ENCODE measurements at regions not wholly inside any gene's neighbourhood (a gene's known extent, or its start where the extent isn't known, plus 50 kb on each side); places are given as distances from the start of the nearest gene placed in this dataset.

DNA sequence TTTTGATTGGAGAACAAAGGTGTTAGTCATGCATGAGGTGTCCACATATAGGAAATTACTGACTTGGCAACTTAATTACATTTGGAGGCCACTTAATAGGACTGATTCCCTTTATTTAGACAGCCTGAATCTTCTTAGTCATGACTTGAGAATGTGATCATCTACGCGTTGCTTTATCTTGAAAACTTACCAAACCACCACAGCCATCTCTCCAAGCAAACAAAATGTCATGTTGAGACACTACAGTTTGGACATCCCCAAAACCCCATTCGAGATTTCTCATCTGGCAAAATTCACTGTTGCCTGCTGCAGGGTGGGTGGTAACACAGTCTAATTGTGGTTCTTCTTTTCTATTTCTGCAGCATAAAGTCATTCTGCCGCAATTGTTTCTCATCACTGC is 176.5 kb upstream of the CDH5 start:
- Histone ChIP-seq H3K79me1 (ENCODE audit: low read depth, low read length) (no peaks in the 10 kb centered on the region), H3K18ac (ENCODE audit: extremely low read depth, low read length) (no peak overlapping the region), H3K23ac (ENCODE audit: insufficient read length) (no peak overlapping the region), H3K4me3 (ENCODE audit: extremely low read depth in 1 of 4, insufficient read depth in 2 of 4, low read depth in 3 of 4, low read length in 4 of 4) (no peak overlapping the region), H3K14ac (ENCODE audit: insufficient read length) (no peak overlapping the region), H2BK15ac (ENCODE audit: low read length) (no peak overlapping the region), H2BK120ac (replicated peaks; ENCODE audit: low read depth, low read length) (no peak overlapping the region), H4K91ac (replicated peaks; ENCODE audit: insufficient read length, low read length) (no peak overlapping the region), H2BK12ac (ENCODE audit: low read depth, low read length) (no peak overlapping the region), H3K4me2 (ENCODE audit: insufficient read depth in 1 of 2, low read depth in 2 of 2, low read length in 2 of 2) (no peak overlapping the region), H3K4me1 (replicated peaks in 1 of 4; ENCODE audit: control insufficient read depth in 3 of 4, insufficient read depth in 4 of 4, low read length in 3 of 4) (peaks cover 0 to 3% (median 0%) of the 10 kb centered on the region in 4 experiments; a peak in 1 of 7 replicates), H2BK20ac (ENCODE audit: low read length) (no peak overlapping the region), H4K8ac (ENCODE audit: extremely low read depth, insufficient read depth, low read length) (no peak overlapping the region), H3K56ac (replicated peaks; ENCODE audit: insufficient read length, low read depth, low read length) (no peak overlapping the region), H4K20me1 (replicated peaks in 1 of 2; ENCODE audit: control insufficient read depth in 1 of 2, insufficient read depth in 2 of 2, low read length in 2 of 2) (no peaks in the 10 kb centered on the region), H3K23me2 (ENCODE audit: low read depth, low read length) (no peaks in the 10 kb centered on the region), H2BK5ac (ENCODE audit: low read depth, low read length) (no peak overlapping the region), H2AK5ac (ENCODE audit: low read depth, low read length) (no peak overlapping the region), H2AFZ (ENCODE audit: low read length) (no peak overlapping the region), H3K27me3 (replicated peaks in 1 of 4; ENCODE audit: control insufficient read depth in 3 of 4, extremely low read depth in 1 of 4, insufficient read depth in 3 of 4, low read length in 3 of 4) (no peaks in the 10 kb centered on the region), H3K36me3 (ENCODE audit: control insufficient read depth in 2 of 4, insufficient read depth in 4 of 4, low read length in 3 of 4) (no peaks in the 10 kb centered on the region), H3K9me3 (ENCODE audit: insufficient read depth in 2 of 2, low read depth in 1 of 2, low read length in 1 of 2) (0 out of 4 replicates have a peak, but pooled peaks cover 0 to 5% of the 10 kb centered on the region in 2 experiments), H3K79me2 (ENCODE audit: control insufficient read depth in 1 of 2, insufficient read depth in 2 of 2, low read length in 2 of 2) (no peaks in the 10 kb centered on the region), H3K9ac (replicated peaks in 1 of 4; ENCODE audit: extremely low read depth in 1 of 4, low read depth in 3 of 4, low read length in 3 of 4) (no peak overlapping the region), H3K4ac (replicated peaks; ENCODE audit: insufficient read length, low read depth, low read length) (no peak overlapping the region), H3K27ac (ENCODE audit: low read depth, low read length) (no peak overlapping the region), H4K5ac (ENCODE audit: insufficient read length, low read depth, low read length) (no peak overlapping the region)
- WGBS, 2 experiments (ENCODE audit: extremely low coverage in 1 of 2, insufficient coverage in 1 of 2, insufficient read length in 1 of 2, insufficient replicate concordance in 2 of 2, low coverage in 1 of 2, low lambda C conversion rate in 2 of 2, missing lambda C conversion rate in 1 of 2) = 97% methylated on average over 4 of the region's 4 CpGs; no CpG with 5 or more reads in 1 of the 2 experiments
- ChIA-PET CTCF (ENCODE audit: partially characterized antibody) (no interaction called here), POLR2A (ENCODE audit: partially characterized antibody) (no interaction called here)
- FAIRE-seq (no peak), DNase-seq (ENCODE audit: low read depth in 1 of 2, low spot score in 2 of 2) (no peak)
- TF ChIP-seq CBX5 (IDR thresholded peaks at IDR 0.05; ENCODE audit: low read depth, low read length) = no peak

Measured in H1 (cell line).